K562 (cell line): ENCODE measurements at regions not wholly inside any gene's neighbourhood (a gene's known extent, or its start where the extent isn't known, plus 50 kb on each side); places are given as distances from the start of the nearest gene placed in this dataset.
A peak's percentile ranks its signal among the peaks of the same experiment; 100 is the strongest.

Source experiments
- ATF7 ChIP-seq: fragments of 450-650 bp; IDR thresholded peaks from 2 replicates; pipeline ENCODE4 v1.7.1; 2014; ENCODE audit warnings: mild to moderate bottlenecking, moderate library complexity
- EWSR1 ChIP-seq: fragments of 450-650 bp; IDR thresholded peaks from 2 replicates; pipeline ENCODE4 v1.6.1; 2018; ENCODE audit warnings: borderline replicate concordance, mild to moderate bottlenecking, low read depth, moderate library complexity; ENCODE audit not compliant: partially characterized antibody
- FOXO4 ChIP-seq: fragments of 450-650 bp; formaldehyde crosslinking; IDR thresholded peaks from 2 replicates; pipeline ENCODE4 v1.4.0; 2020; ENCODE audit warnings: mild to moderate bottlenecking, moderate library complexity
- GABPA ChIP-seq: fragments of 200-800 bp; sonication (Bioruptor generic); conservative IDR thresholded peaks from 2 replicates; pipeline ENCODE4 v1.6.1; 2016; ENCODE audit warnings: low read depth, missing genetic modification characterization, missing compliant biosample characterization
- JUND ChIP-seq, 2 experiments: IDR thresholded peaks; 2 replicates in 1 of 2; 3 replicates in 1 of 2; pipeline ENCODE4 v1.6.1; 2011; ENCODE audit warnings: borderline replicate concordance in 2 of 2, low read depth in 2 of 2, low read length in 2 of 2, improper control_type of control experiment in 1 of 2, missing biosample characterization in 1 of 2, missing genetic modification characterization in 1 of 2, missing genetic modification reagents in 1 of 2
- KLF16 ChIP-seq: IDR thresholded peaks from 2 replicates; pipeline ENCODE4 v1.6.1; 2016; ENCODE audit warnings: antibody characterized with exemption
- MXI1 ChIP-seq: IDR thresholded peaks from 2 replicates; pipeline ENCODE4 v1.6.1; 2011; ENCODE audit warnings: low read depth, mild to moderate bottlenecking, improper control_type of control experiment, low read length
- SMAD4 ChIP-seq: fragments of 250-450 bp; sonication (Bioruptor Pico); conservative IDR thresholded peaks from 2 replicates; pipeline ENCODE4 v1.8.0; 2021; ENCODE audit warnings: inconsistent platforms, mild to moderate bottlenecking, moderate library complexity
- ZBTB17 ChIP-seq: fragments of 450-650 bp; formaldehyde crosslinking; IDR thresholded peaks from 2 replicates; pipeline ENCODE4 v1.4.0; 2020; ENCODE audit warnings: mild to moderate bottlenecking
- ZNF589 ChIP-seq: fragments of 200-800 bp; sonication (Bioruptor generic); IDR thresholded peaks from 2 replicates; pipeline ENCODE4 v1.6.1; 2016; ENCODE audit warnings: low read depth, missing genetic modification characterization, missing compliant biosample characterization
- TF ChIP-seq, protein P1 (sequence below): sonication (generic); formaldehyde crosslinking; IDR thresholded peaks from 2 replicates; pipeline ENCODE4 v1.8.0; 2022; ENCODE audit warnings: missing genetic modification reagents, mild to moderate bottlenecking, moderate library complexity, borderline replicate concordance
- TF ChIP-seq, protein P2 (sequence below): sonication (generic); formaldehyde crosslinking; IDR thresholded peaks from 2 replicates; pipeline ENCODE4 v1.9.0; 2022; ENCODE audit warnings: mild to moderate bottlenecking, missing genetic modification reagents

DNA sequence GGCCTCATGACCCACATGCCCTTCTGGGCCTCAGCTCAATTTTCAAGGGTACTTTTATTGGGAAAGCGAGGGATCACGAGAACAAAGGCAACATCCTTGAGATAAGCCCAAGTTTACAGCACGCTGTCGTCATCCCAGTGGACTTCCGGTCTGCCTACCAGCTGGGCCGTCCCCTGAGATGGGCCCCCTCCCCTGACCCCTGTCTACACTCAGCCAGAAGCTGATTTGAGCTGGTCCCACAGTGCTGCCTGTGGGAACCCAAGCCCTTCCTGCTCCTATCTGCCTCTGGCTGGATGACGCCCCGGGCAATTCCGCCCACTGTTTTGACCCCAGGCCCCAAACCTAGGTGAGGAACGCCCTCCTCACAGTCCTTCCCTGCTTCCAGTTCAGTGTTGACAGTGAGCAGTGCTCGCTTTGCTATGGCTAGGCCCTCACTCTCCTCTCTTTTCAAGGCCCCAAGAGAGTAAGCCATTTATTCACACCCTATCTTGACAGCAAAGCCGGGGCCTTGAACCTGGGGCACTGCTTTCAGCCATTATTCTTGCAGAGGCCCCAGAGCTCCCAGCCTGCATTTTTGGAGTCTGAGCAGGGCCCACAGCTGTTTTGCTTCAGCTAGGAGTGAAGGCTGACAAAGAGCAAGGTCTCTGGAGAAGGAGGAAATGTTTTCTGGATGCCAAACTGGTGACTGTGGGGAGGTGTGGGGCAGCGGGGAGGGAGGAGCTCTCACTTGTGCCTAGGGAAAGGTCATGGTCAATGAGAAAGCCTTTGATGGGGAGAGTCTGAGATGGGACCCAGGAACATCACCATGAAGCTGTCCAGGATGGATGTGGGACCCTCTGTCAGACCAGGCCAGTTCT, 164.6 kb upstream of the BCOR start (continued):
- TF ChIP-seq ATF7 = peak; percentile 64; the same call in 1 of the 2 replicates
- peak; percentile 73 for TF ChIP-seq JUND (IDR thresholded peaks at IDR 0.05; ENCODE audit: borderline replicate concordance, low read depth, low read length)
- TF ChIP-seq JUND (tag; IDR thresholded peaks at IDR 0.05; ENCODE audit: borderline replicate concordance, low read depth, low read length) = no peak
- no peak for TF ChIP-seq MXI1
- no peak for TF ChIP-seq FOXO4 (CRISPR knock-in tag)
- TF ChIP-seq ZNF589 (CRISPR knock-in tag) = peak; percentile 75; the same call in 1 of the 2 replicates
- TF ChIP-seq ZBTB17 (CRISPR knock-in tag) = no peak
- no peak for TF ChIP-seq KLF16
- peak; percentile 86; the same call in 1 of the 2 replicates for TF ChIP-seq SMAD4
- TF ChIP-seq, protein P1, sequence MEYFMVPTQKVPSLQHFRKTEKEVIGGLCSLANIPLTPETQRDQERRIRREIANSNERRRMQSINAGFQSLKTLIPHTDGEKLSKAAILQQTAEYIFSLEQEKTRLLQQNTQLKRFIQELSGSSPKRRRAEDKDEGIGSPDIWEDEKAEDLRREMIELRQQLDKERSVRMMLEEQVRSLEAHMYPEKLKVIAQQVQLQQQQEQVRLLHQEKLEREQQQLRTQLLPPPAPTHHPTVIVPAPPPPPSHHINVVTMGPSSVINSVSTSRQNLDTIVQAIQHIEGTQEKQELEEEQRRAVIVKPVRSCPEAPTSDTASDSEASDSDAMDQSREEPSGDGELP (CRISPR knock-in tag) = peak; percentile 93
- TF ChIP-seq EWSR1 = no peak
- peak; percentile 84 for TF ChIP-seq GABPA
- TF ChIP-seq, protein P2, sequence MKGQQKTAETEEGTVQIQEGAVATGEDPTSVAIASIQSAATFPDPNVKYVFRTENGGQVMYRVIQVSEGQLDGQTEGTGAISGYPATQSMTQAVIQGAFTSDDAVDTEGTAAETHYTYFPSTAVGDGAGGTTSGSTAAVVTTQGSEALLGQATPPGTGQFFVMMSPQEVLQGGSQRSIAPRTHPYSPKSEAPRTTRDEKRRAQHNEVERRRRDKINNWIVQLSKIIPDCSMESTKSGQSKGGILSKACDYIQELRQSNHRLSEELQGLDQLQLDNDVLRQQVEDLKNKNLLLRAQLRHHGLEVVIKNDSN (CRISPR knock-in tag) = no peak
